ENCODE measurements at regions not wholly inside any gene's neighbourhood (a gene's known extent, or its start where the extent isn't known, plus 50 kb on each side); places are given as distances from the start of the nearest gene placed in this dataset.

GRCh38 chr22:49617264-49617663 lies 210.4 kb downstream of the BRD1 start:
- TF ChIP-seq ZNF24 (tag by site-specific recombination; IDR thresholded peaks at IDR 0.05) = no peak
- TF ChIP-seq, protein P1, sequence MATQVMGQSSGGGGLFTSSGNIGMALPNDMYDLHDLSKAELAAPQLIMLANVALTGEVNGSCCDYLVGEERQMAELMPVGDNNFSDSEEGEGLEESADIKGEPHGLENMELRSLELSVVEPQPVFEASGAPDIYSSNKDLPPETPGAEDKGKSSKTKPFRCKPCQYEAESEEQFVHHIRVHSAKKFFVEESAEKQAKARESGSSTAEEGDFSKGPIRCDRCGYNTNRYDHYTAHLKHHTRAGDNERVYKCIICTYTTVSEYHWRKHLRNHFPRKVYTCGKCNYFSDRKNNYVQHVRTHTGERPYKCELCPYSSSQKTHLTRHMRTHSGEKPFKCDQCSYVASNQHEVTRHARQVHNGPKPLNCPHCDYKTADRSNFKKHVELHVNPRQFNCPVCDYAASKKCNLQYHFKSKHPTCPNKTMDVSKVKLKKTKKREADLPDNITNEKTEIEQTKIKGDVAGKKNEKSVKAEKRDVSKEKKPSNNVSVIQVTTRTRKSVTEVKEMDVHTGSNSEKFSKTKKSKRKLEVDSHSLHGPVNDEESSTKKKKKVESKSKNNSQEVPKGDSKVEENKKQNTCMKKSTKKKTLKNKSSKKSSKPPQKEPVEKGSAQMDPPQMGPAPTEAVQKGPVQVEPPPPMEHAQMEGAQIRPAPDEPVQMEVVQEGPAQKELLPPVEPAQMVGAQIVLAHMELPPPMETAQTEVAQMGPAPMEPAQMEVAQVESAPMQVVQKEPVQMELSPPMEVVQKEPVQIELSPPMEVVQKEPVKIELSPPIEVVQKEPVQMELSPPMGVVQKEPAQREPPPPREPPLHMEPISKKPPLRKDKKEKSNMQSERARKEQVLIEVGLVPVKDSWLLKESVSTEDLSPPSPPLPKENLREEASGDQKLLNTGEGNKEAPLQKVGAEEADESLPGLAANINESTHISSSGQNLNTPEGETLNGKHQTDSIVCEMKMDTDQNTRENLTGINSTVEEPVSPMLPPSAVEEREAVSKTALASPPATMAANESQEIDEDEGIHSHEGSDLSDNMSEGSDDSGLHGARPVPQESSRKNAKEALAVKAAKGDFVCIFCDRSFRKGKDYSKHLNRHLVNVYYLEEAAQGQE (tag by site-specific recombination; IDR thresholded peaks at IDR 0.05) = no peak
